HepG2 (cell line): ENCODE measurements at regions not wholly inside any gene's neighbourhood (a gene's known extent, or its start where the extent isn't known, plus 50 kb on each side); places are given as distances from the start of the nearest gene placed in this dataset.

Experiments used
- ATAC-seq: fragments of 200-7000 bp; cut with Tn5 transposase; 3 replicates; pipeline ENCODE4 v1.9.1; 2020; ENCODE audit warnings: mild to moderate bottlenecking, moderate library complexity
- BruUV-seq: library from RNA; stranded (reverse); fragments of 400-500 nt; replicated peaks from 2 replicates; lab custom pipeline; 2021; lab: Mats Ljungman, UMichigan
- CTCF ChIA-PET: fragments of 300-600 bp; formaldehyde crosslinking; extraction: SDS; loops from one replicate; lab custom pipeline; 2021; ENCODE audit warnings: low total read pairs, inconsistent platforms, low intra/inter-chr PET ratio; lab: Yijun Ruan, JAX
- POLR2A ChIA-PET: fragments of 350-600 bp; sonication (Branson Sonifier 250); formaldehyde crosslinking; loops from one replicate; lab custom pipeline; 2020; ENCODE audit warnings: antibody characterized with exemption, inconsistent platforms; lab: Yijun Ruan, JAX
- DNase-seq: peaks from one replicate; pipeline ENCODE4 v3.0.0-alpha.2; 2015; ENCODE audit warnings: low spot score
- FAIRE-seq: peaks from 3 replicates; lab custom pipeline; 2011; peaks lifted over from hg19 to GRCh38; lab: Jason Lieb, UNC
- H2AFZ ChIP-seq: one replicate; pipeline ENCODE4 v1.6.1; 2011; ENCODE audit warnings: low read length, inconsistent platforms
- H3K27ac ChIP-seq: fragments of 300-600 bp; 3 replicates; pipeline ENCODE4 v1.8.0; 2011; ENCODE audit warnings: mixed run types, mild to moderate bottlenecking, mixed read lengths, low read length, inconsistent platforms; ENCODE audit not compliant: insufficient read depth; ENCODE audit errors: extremely low read length
- H3K27me3 ChIP-seq, 2 experiments: fragments of 200-600 bp in 1 of 2; 2 replicates in 1 of 2; 3 replicates in 1 of 2; pipeline versions ENCODE4 v1.6.0 to v1.8.0; 2011; ENCODE audit warnings: low read length in 2 of 2, mild to moderate bottlenecking in 2 of 2, moderate library complexity in 2 of 2, inconsistent platforms in 1 of 2; ENCODE audit not compliant: insufficient read depth in 2 of 2, control insufficient read depth in 1 of 2
- H3K36me3 ChIP-seq, 2 experiments: fragments of 200-600 bp in 1 of 2; replicated peaks in 1 of 2; 2 replicates in 1 of 2; 3 replicates in 1 of 2; pipeline versions ENCODE4 v1.5.1 to v1.8.0; 2011; ENCODE audit warnings: low read length in 2 of 2, inconsistent platforms in 1 of 2; ENCODE audit not compliant: insufficient read depth in 2 of 2, control insufficient read depth in 1 of 2
- H3K4me1 ChIP-seq: 2 replicates; pipeline ENCODE4 v1.5.1; 2012; ENCODE audit warnings: low read length, inconsistent platforms; ENCODE audit not compliant: insufficient read depth
- H3K4me2 ChIP-seq: 2 replicates; pipeline ENCODE4 v1.6.0; 2011; ENCODE audit warnings: low read depth, low read length, inconsistent platforms
- H3K4me3 ChIP-seq, 3 experiments: fragments of 200-600 bp in 1 of 3; sonication (generic), shearing (Covaris generic) in 1 of 3; replicated peaks in 1 of 3; 2 replicates each; pipeline ENCODE4 v1.5.1; 2011 to 2016; ENCODE audit warnings: low read length in 3 of 3, inconsistent platforms in 2 of 3, low read depth in 2 of 3, mild to moderate bottlenecking in 2 of 3, control low read depth in 1 of 3, mixed read lengths in 1 of 3; ENCODE audit not compliant: insufficient read depth in 1 of 3
- H3K79me2 ChIP-seq: one replicate; pipeline ENCODE4 v1.6.1; 2011; ENCODE audit warnings: low read length, inconsistent platforms; ENCODE audit not compliant: insufficient read depth
- H3K9ac ChIP-seq: 2 replicates; pipeline ENCODE4 v1.6.0; 2011; ENCODE audit warnings: mild to moderate bottlenecking, low read depth, low read length, inconsistent platforms; ENCODE audit not compliant: insufficient read depth
- H3K9me3 ChIP-seq: 2 replicates; pipeline ENCODE4 v1.5.1; 2012; ENCODE audit warnings: mild to moderate bottlenecking, low read length
- H4K20me1 ChIP-seq: 2 replicates; pipeline ENCODE4 v1.6.0; 2011; ENCODE audit warnings: inconsistent platforms, mild to moderate bottlenecking, low read length, moderate library complexity; ENCODE audit not compliant: insufficient read depth
- BHLHE40 ChIP-seq: IDR thresholded peaks from 2 replicates; pipeline ENCODE4 v1.6.1; 2011; ENCODE audit warnings: low read length, improper control_type of control experiment
- CEBPB ChIP-seq: IDR thresholded peaks from 2 replicates; pipeline ENCODE4 v1.6.1; 2011; ENCODE audit warnings: low read depth, low read length, improper control_type of control experiment, borderline replicate concordance
- GATAD2A ChIP-seq: IDR thresholded peaks from 2 replicates; pipeline ENCODE4 v1.6.1; 2016
- HES4 ChIP-seq: sonication (generic); formaldehyde crosslinking; IDR thresholded peaks from 2 replicates; pipeline ENCODE4 v1.9.0; 2021; ENCODE audit warnings: mild to moderate bottlenecking, missing genetic modification reagents, borderline replicate concordance
- NR3C1 ChIP-seq: sonication (generic); formaldehyde crosslinking; IDR thresholded peaks from 2 replicates; pipeline ENCODE4 v1.4.0; 2020; ENCODE audit warnings: missing genetic modification reagents
- SMC3 ChIP-seq: IDR thresholded peaks from 2 replicates; pipeline ENCODE4 v1.6.1; 2011; ENCODE audit warnings: low read length, improper control_type of control experiment
- TBX3 ChIP-seq: fragments of 450-650 bp; IDR thresholded peaks from 2 replicates; pipeline ENCODE4 v1.6.1; 2017; ENCODE audit warnings: antibody characterized with exemption, mild to moderate bottlenecking, inconsistent platforms, borderline replicate concordance
- ZKSCAN5 ChIP-seq: sonication (generic); formaldehyde crosslinking; IDR thresholded peaks from 2 replicates; pipeline ENCODE4 v1.5.1; 2020; ENCODE audit warnings: mild to moderate bottlenecking, missing genetic modification reagents
- ZNF350 ChIP-seq: sonication (generic); formaldehyde crosslinking; IDR thresholded peaks from 2 replicates; pipeline ENCODE4 v1.4.0; 2020; ENCODE audit warnings: mild to moderate bottlenecking, low read depth, missing genetic modification reagents, borderline replicate concordance
- WGBS: methylation state at CpG from one replicate; pipeline ENCODE4 v1.1.6; 2017; ENCODE audit warnings: low lambda C conversion rate; 5-methylcytosine and 5-hydroxymethylcytosine counted together
- in situ Hi-C: cut with HindIII; loops from 2 replicates; pipeline ENCODE4 v1.10.0; 2017; ENCODE audit warnings: low pct_unique_long_range_greater_than_20kb; ENCODE audit not compliant: extremely low pct_ligation_motif_present
- intact Hi-C: fragments of 100-400 bp; cut with micrococcal nuclease; formaldehyde crosslinking; loops from one replicate; pipeline ENCODE4 v1.10.0; 2022; ENCODE audit not compliant: unreplicated experiment

GRCh38 chr2:81513328-81513727 is 1208.8 kb upstream of the LRRTM1 start:
- H3K4me1 ChIP-seq = no peaks in the 10 kb centered on the region
- 8% methylated on average over 2 of the region's 2 CpGs for WGBS
- peaks cover 35% of the 10 kb centered on the region for H3K9me3 ChIP-seq
- ATAC-seq = no peak
- no peaks in the 10 kb centered on the region for H3K36me3 ChIP-seq
- BruUV-seq = no TSS peak
- no peak overlapping the region for H2AFZ ChIP-seq
- H3K79me2 ChIP-seq = no peaks in the 10 kb centered on the region
- H3K4me3 ChIP-seq = no peak overlapping the region
- no peaks in the 10 kb centered on the region for H3K27me3 ChIP-seq
- intact Hi-C loops = no loop called here
- H3K9ac ChIP-seq = no peak overlapping the region
- POLR2A ChIA-PET = no interaction called here
- TF ChIP-seq SMC3 = no peak
- TF ChIP-seq CEBPB = peak; percentile 74; the same call in 1 of the 2 replicates
- TF ChIP-seq, all 625 proteins: peak for 1
- FAIRE-seq (no peak), DNase-seq (no peak)
- in situ Hi-C loops = no loop called here
- H3K4me2 ChIP-seq = no peak overlapping the region
- H4K20me1 ChIP-seq = no peaks in the 10 kb centered on the region
- H3K27ac ChIP-seq = no peak overlapping the region
- CTCF ChIA-PET = no interaction called here

- WGBS = 0% methylated on average over 2 of the region's 2 CpGs
- POLR2A ChIA-PET = no interaction called here
- TF ChIP-seq ZKSCAN5 (CRISPR knock-in tag) (no peak), TBX3 (no peak), ZNF350 (CRISPR knock-in tag) (no peak), GATAD2A (CRISPR knock-in tag) (no peak), NR3C1 (CRISPR knock-in tag) (no peak), BHLHE40 (no peak), HES4 (CRISPR knock-in tag) (no peak)
- Histone ChIP-seq H3K79me2 (no peaks in the 10 kb centered on the region), H4K20me1 (no peaks in the 10 kb centered on the region), H3K27me3 (no peaks in the 10 kb centered on the region), H3K4me3 (no peak overlapping the region), H3K4me2 (no peak overlapping the region), H3K36me3 (no peaks in the 10 kb centered on the region), H3K9ac (no peak overlapping the region), H3K27ac (no peak overlapping the region), H2AFZ (no peak overlapping the region), H3K9me3 (peaks cover 44% of the 10 kb centered on the region), H3K4me1 (no peaks in the 10 kb centered on the region)
- in situ Hi-C loops = no loop called here
- DNase-seq (no peak), FAIRE-seq (no peak), ATAC-seq (no peak)
- CTCF ChIA-PET = no interaction called here
- BruUV-seq = no TSS peak
- intact Hi-C loops = no loop called here
Measured at GRCh38 chr2:81505586-81505985, 1201.0 kb upstream of the LRRTM1 start.
